H9 (cell line): ENCODE measurements at regions not wholly inside any gene's neighbourhood (a gene's known extent, or its start where the extent isn't known, plus 50 kb on each side); places are given as distances from the start of the nearest gene placed in this dataset.

ENCODE experiments used
- DNase-seq: peaks from one replicate; pipeline ENCODE4 v3.0.0-alpha.2; 2017
- H2AFZ ChIP-seq: one replicate; pipeline ENCODE4 v1.6.1; 2013; ENCODE audit warnings: mild to moderate bottlenecking, low read length, control low read depth, moderate library complexity
- H2AK5ac ChIP-seq: 2 replicates; pipeline ENCODE4 v1.6.1; 2013; ENCODE audit warnings: low read length, control low read depth, mixed read lengths; ENCODE audit not compliant: insufficient read length
- H2BK120ac ChIP-seq: one replicate; pipeline ENCODE4 v1.6.1; 2013; ENCODE audit warnings: low read depth, mild to moderate bottlenecking, low read length, control low read depth, inconsistent platforms; ENCODE audit not compliant: poor library complexity, severe bottlenecking
- H2BK12ac ChIP-seq: 2 replicates; pipeline ENCODE4 v1.6.1; 2013; ENCODE audit warnings: low read length, control low read depth, mixed read lengths, low read depth; ENCODE audit not compliant: insufficient read length
- H2BK15ac ChIP-seq: 2 replicates; pipeline ENCODE4 v1.6.1; 2013; ENCODE audit warnings: low read depth, low read length, control low read depth
- H2BK20ac ChIP-seq: one replicate; pipeline ENCODE4 v1.6.1; 2013; ENCODE audit warnings: low read depth, mild to moderate bottlenecking, low read length, control low read depth, inconsistent platforms; ENCODE audit not compliant: poor library complexity, severe bottlenecking
- H2BK5ac ChIP-seq: 2 replicates; pipeline ENCODE4 v1.6.1; 2013; ENCODE audit warnings: low read length, control low read depth, mixed read lengths; ENCODE audit not compliant: insufficient read length
- H3K14ac ChIP-seq: 2 replicates; pipeline ENCODE4 v1.6.1; 2013; ENCODE audit warnings: low read length, control low read depth; ENCODE audit not compliant: insufficient read depth
- H3K18ac ChIP-seq: 2 replicates; pipeline ENCODE4 v1.6.1; 2013; ENCODE audit warnings: low read depth, mild to moderate bottlenecking, mixed read lengths, low read length, control low read depth; ENCODE audit not compliant: insufficient read length
- H3K23ac ChIP-seq: 2 replicates; pipeline ENCODE4 v1.6.1; 2013; ENCODE audit warnings: low read length, control low read depth, mixed read lengths, low read depth; ENCODE audit not compliant: insufficient read length
- H3K23me2 ChIP-seq: 2 replicates; pipeline ENCODE4 v1.6.1; 2013; ENCODE audit warnings: low read depth, mild to moderate bottlenecking, mixed read lengths, low read length, control low read depth; ENCODE audit not compliant: insufficient read length, poor library complexity, severe bottlenecking
- H3K27ac ChIP-seq: 2 replicates; pipeline ENCODE4 v1.5.1; 2013; ENCODE audit warnings: low read length, control low read depth, mixed read lengths, low read depth; ENCODE audit not compliant: insufficient read length
- H3K27me3 ChIP-seq: 2 replicates; pipeline ENCODE4 v1.6.1; 2013; ENCODE audit warnings: low read length, control low read depth, inconsistent platforms; ENCODE audit not compliant: insufficient read depth
- H3K4ac ChIP-seq: 2 replicates; pipeline ENCODE4 v1.6.1; 2013; ENCODE audit warnings: low read depth, mild to moderate bottlenecking, control low read depth, inconsistent platforms, low read length, moderate library complexity
- H3K4me1 ChIP-seq: 2 replicates; pipeline ENCODE4 v1.6.1; 2013; ENCODE audit warnings: low read length, control low read depth, inconsistent platforms; ENCODE audit not compliant: insufficient read depth
- H3K4me2 ChIP-seq: 2 replicates; pipeline ENCODE4 v1.6.1; 2013; ENCODE audit warnings: low read length, control low read depth, mixed read lengths; ENCODE audit not compliant: insufficient read length, insufficient read depth
- H3K56ac ChIP-seq: 2 replicates; pipeline ENCODE4 v1.6.1; 2013; ENCODE audit warnings: low read depth, mild to moderate bottlenecking, mixed read lengths, low read length, control low read depth; ENCODE audit not compliant: insufficient read length
- H3K79me1 ChIP-seq: 2 replicates; pipeline ENCODE4 v1.6.1; 2013; ENCODE audit warnings: low read depth, mild to moderate bottlenecking, moderate library complexity, low read length, control low read depth, inconsistent platforms; ENCODE audit not compliant: insufficient read depth, poor library complexity, severe bottlenecking
- H3K79me2 ChIP-seq: 2 replicates; pipeline ENCODE4 v1.6.1; 2013; ENCODE audit warnings: low read length, control low read depth, inconsistent platforms; ENCODE audit not compliant: insufficient read depth
- H3K9ac ChIP-seq: 2 replicates; pipeline ENCODE4 v1.6.1; 2013; ENCODE audit warnings: low read length, control low read depth, mixed read lengths; ENCODE audit not compliant: insufficient read length; ENCODE audit errors: extremely low read depth
- H3K9me3 ChIP-seq: one replicate; pipeline ENCODE4 v1.6.1; 2013; ENCODE audit warnings: low read depth, low read length, inconsistent platforms; ENCODE audit not compliant: control insufficient read depth
- H3T11ph ChIP-seq: one replicate; pipeline ENCODE4 v1.6.1; 2013; ENCODE audit warnings: mild to moderate bottlenecking, low read length, control low read depth, inconsistent platforms
- H4K20me1 ChIP-seq: one replicate; pipeline ENCODE4 v1.6.1; 2013; ENCODE audit not compliant: control insufficient read depth, insufficient read length, insufficient read depth
- H4K5ac ChIP-seq: 2 replicates; pipeline ENCODE4 v1.6.1; 2013; ENCODE audit warnings: low read depth, mild to moderate bottlenecking, mixed read lengths, low read length, control low read depth; ENCODE audit not compliant: insufficient read length
- H4K8ac ChIP-seq: replicated peaks from 2 replicates; pipeline ENCODE4 v1.6.1; 2013; ENCODE audit warnings: low read length, control low read depth, mixed read lengths, low read depth; ENCODE audit not compliant: insufficient read length
- H4K91ac ChIP-seq: 2 replicates; pipeline ENCODE4 v1.6.1; 2013; ENCODE audit warnings: low read depth, mild to moderate bottlenecking, moderate library complexity, mixed read lengths, low read length, control low read depth; ENCODE audit not compliant: insufficient read length
- H3K27ac Mint-ChIP-seq, 3 experiments: 2 replicates in 2 of 3; 3 replicates in 1 of 3; pipeline ENCODE4 v1.8.0; 2020 to 2021; ENCODE audit warnings: mixed read lengths in 3 of 3, mild to moderate bottlenecking in 1 of 3, moderate library complexity in 1 of 3
- H3K27me3 Mint-ChIP-seq: 2 replicates; pipeline ENCODE4 v1.8.0; 2021; ENCODE audit warnings: low read depth, mild to moderate bottlenecking, moderate library complexity, mixed read lengths
- H3K36me3 Mint-ChIP-seq, 3 experiments: 2 replicates in 2 of 3; 3 replicates in 1 of 3; pipeline ENCODE4 v1.8.0; 2020 to 2021; ENCODE audit warnings: low read depth in 3 of 3, mixed read lengths in 3 of 3; ENCODE audit not compliant: insufficient read depth in 1 of 3
- H3K4me1 Mint-ChIP-seq, 2 experiments: 2 replicates each; pipeline ENCODE4 v1.8.0; 2020; ENCODE audit warnings: mixed read lengths in 2 of 2
- H3K4me3 Mint-ChIP-seq, 2 experiments: 2 replicates in 1 of 2; 3 replicates in 1 of 2; pipeline ENCODE4 v1.8.0; 2020 to 2021; ENCODE audit warnings: mild to moderate bottlenecking in 2 of 2, mixed read lengths in 2 of 2, moderate library complexity in 1 of 2
- H3K9me3 Mint-ChIP-seq, 2 experiments: 2 replicates in 1 of 2; 3 replicates in 1 of 2; pipeline ENCODE4 v1.8.0; 2020; ENCODE audit warnings: mild to moderate bottlenecking in 2 of 2, mixed read lengths in 2 of 2, moderate library complexity in 1 of 2
- WGBS: extraction: QIAGEN DNeasy Blood & Tissue Kit; methylation state at CpG from one replicate; pipeline ENCODE4 v1.1.7; 2013; ENCODE audit warnings: missing lambda C conversion rate, low lambda C conversion rate, mixed read lengths; ENCODE audit not compliant: insufficient read length; ENCODE audit errors: extremely low coverage; 5-methylcytosine and 5-hydroxymethylcytosine counted together
- TF ChIP-seq, protein P1 (sequence below): fragments of 200-600 bp; sonication (generic); conservative IDR thresholded peaks from 3 replicates; pipeline ENCODE4 v1.8.0; 2021; ENCODE audit warnings: antibody characterized with exemption, mild to moderate bottlenecking

DNA sequence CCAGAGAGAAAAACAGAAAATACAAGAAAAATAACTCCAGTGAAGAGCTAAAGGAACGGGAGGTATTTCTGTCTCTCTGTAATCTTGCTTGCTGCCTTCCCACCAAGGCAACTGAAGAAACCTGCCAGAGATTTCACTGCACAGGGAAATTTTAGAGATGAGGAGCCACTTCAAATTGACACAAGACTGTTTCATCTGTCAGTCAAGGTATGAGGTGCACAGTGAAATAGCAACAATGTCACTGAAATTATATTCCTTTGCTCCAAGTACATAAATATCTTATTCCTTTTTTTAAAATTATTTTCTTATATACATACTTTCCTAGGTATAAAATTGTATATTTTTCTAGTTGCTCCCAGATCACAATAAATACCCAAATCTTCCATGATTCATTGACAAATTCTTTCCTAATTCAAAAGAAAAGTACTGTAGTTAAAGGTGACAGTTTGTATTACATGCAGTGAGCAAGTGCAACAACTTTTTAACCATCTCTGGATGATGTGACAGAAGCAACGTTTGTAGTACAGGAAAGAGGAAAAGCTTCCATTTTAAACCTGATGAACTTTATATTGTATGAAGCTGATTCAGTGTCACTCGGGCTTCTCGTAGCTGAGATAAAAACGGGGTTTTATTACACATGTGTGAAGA lies 563.4 kb downstream of the TUSC7 start:
- no peak overlapping the region for H3K9ac ChIP-seq
- H3K23ac ChIP-seq = no peak overlapping the region
- no peaks in the 10 kb centered on the region for H4K20me1 ChIP-seq
- no peak overlapping the region for H2BK120ac ChIP-seq
- Mint-ChIP-seq H3K4me3 (no peak overlapping the region), H3K4me1 (no peaks in the 10 kb centered on the region), H3K36me3 (no peaks in the 10 kb centered on the region), H3K27me3 (no peaks in the 10 kb centered on the region), H3K9me3 (no peaks in the 10 kb centered on the region), H3K27ac (no peak overlapping the region)
- no peak overlapping the region for H4K5ac ChIP-seq
- H2AFZ ChIP-seq = no peak overlapping the region
- no peak overlapping the region for H2BK20ac ChIP-seq
- TF ChIP-seq, protein P1, sequence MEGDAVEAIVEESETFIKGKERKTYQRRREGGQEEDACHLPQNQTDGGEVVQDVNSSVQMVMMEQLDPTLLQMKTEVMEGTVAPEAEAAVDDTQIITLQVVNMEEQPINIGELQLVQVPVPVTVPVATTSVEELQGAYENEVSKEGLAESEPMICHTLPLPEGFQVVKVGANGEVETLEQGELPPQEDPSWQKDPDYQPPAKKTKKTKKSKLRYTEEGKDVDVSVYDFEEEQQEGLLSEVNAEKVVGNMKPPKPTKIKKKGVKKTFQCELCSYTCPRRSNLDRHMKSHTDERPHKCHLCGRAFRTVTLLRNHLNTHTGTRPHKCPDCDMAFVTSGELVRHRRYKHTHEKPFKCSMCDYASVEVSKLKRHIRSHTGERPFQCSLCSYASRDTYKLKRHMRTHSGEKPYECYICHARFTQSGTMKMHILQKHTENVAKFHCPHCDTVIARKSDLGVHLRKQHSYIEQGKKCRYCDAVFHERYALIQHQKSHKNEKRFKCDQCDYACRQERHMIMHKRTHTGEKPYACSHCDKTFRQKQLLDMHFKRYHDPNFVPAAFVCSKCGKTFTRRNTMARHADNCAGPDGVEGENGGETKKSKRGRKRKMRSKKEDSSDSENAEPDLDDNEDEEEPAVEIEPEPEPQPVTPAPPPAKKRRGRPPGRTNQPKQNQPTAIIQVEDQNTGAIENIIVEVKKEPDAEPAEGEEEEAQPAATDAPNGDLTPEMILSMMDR = no peak
- H2BK12ac ChIP-seq = no peak overlapping the region
- no peaks in the 10 kb centered on the region for H3K79me1 ChIP-seq
- H3K9me3 ChIP-seq = no peaks in the 10 kb centered on the region
- H3K27me3 ChIP-seq = no peaks in the 10 kb centered on the region
- H3K14ac ChIP-seq = no peak overlapping the region
- H4K91ac ChIP-seq = no peak overlapping the region
- no peaks in the 10 kb centered on the region for H3K23me2 ChIP-seq
- no CpG with 5 or more reads among the region's 5 CpGs for WGBS
- no peak overlapping the region for H2BK5ac ChIP-seq
- peaks cover 3% of the 10 kb centered on the region; the same call in 1 of the 2 replicates for H3K4me1 ChIP-seq
- no peaks in the 10 kb centered on the region for H3K79me2 ChIP-seq
- H3T11ph ChIP-seq = no peak overlapping the region
- H3K18ac ChIP-seq = no peak overlapping the region
- no peak overlapping the region for H3K56ac ChIP-seq
- H4K8ac ChIP-seq = no peak overlapping the region
- H2BK15ac ChIP-seq = no peak overlapping the region
- H2AK5ac ChIP-seq = no peak overlapping the region
- no peak overlapping the region for H3K27ac ChIP-seq
- no peak overlapping the region for H3K4me2 ChIP-seq
- no peak overlapping the region for H3K4ac ChIP-seq
- DNase-seq = no peak
